ENCODE measurements at regions not wholly inside any gene's neighbourhood (a gene's known extent, or its start where the extent isn't known, plus 50 kb on each side); places are given as distances from the start of the nearest gene placed in this dataset.

DNA sequence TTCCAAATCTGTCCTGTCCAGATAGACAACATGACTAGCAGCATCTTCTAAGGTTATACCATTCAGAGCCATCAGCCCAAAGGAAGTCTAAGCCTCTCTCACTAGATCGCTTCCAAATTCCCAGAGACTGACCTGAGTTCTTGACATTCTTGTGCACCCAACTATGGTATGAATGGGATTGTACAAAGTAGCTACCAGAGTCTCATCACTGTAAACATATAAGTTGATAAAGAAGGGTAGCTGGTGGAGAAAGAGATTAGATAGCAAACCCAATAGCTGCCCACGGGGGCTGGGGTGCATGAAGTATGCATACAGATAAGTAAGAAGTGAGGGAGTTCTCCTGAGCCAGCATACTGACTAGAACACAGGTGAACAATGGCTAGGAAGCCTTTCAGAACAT lies 180.0 kb downstream of the PLPP3 start:
- no peaks in the 10 kb centered on the region for H3K4me1 ChIP-seq (ENCODE audit: control insufficient read depth, insufficient read depth, low read length)
- H3K4me3 ChIP-seq (ENCODE audit: low read length) = no peak overlapping the region
- Mint-ChIP-seq H3K36me3 (no peaks in the 10 kb centered on the region), H3K4me3 (no peak overlapping the region), H3K27ac (no peak overlapping the region), H3K4me1 (no peaks in the 10 kb centered on the region), H3K27me3 (ENCODE audit: low read depth in 2 of 2) (peaks cover 0 to 2% of the 10 kb centered on the region in 2 donors), H3K9me3 (peaks cover 0 to 2% of the 10 kb centered on the region in 2 donors)
- H3K27ac ChIP-seq (ENCODE audit: low read length) = no peak overlapping the region
- TF ChIP-seq, protein P1, sequence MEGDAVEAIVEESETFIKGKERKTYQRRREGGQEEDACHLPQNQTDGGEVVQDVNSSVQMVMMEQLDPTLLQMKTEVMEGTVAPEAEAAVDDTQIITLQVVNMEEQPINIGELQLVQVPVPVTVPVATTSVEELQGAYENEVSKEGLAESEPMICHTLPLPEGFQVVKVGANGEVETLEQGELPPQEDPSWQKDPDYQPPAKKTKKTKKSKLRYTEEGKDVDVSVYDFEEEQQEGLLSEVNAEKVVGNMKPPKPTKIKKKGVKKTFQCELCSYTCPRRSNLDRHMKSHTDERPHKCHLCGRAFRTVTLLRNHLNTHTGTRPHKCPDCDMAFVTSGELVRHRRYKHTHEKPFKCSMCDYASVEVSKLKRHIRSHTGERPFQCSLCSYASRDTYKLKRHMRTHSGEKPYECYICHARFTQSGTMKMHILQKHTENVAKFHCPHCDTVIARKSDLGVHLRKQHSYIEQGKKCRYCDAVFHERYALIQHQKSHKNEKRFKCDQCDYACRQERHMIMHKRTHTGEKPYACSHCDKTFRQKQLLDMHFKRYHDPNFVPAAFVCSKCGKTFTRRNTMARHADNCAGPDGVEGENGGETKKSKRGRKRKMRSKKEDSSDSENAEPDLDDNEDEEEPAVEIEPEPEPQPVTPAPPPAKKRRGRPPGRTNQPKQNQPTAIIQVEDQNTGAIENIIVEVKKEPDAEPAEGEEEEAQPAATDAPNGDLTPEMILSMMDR (IDR thresholded peaks at IDR 0.05) = no peak
- WGBS (ENCODE audit: insufficient coverage) = 91% methylated on average over 2 of the region's 2 CpGs
- ATAC-seq (no peak), DNase-seq (no peak)
- no peaks in the 10 kb centered on the region for H3K9me3 ChIP-seq (ENCODE audit: control insufficient read depth, insufficient read depth, low read length)
- intact Hi-C loops (cut with micrococcal nuclease) = no loop called here
- peaks cover 3% of the 10 kb centered on the region for H3K27me3 ChIP-seq (ENCODE audit: control insufficient read depth, insufficient read depth, low read length)
- H3K36me3 ChIP-seq (ENCODE audit: control insufficient read depth, insufficient read depth, low read length) = no peaks in the 10 kb centered on the region

DNA sequence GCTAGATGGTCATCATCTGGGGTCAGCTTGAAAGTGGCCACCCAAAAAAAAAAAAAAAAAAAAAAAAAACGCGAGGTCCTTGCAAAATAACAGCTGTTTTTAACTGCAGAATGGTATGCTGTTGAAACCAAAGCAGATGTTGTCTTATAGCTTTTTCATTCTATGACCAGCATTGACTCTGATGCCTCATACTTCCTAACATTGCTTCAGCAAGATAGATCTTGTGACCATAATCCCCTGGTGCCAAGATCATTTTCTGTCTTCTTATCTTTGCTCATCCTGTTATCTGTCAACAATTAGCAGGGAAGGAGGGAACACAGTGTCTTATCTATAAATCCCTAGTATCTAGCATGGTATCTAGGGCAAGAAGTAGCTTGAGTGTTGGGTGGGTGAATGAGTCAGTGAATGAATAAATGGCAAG lies 181.5 kb downstream of the PLPP3 start:
- Histone ChIP-seq H3K36me3 (ENCODE audit: control insufficient read depth, insufficient read depth, low read length) (no peaks in the 10 kb centered on the region), H3K27me3 (ENCODE audit: control insufficient read depth, insufficient read depth, low read length) (peaks cover 3% of the 10 kb centered on the region), H3K27ac (ENCODE audit: low read length) (no peak overlapping the region), H3K9me3 (ENCODE audit: control insufficient read depth, insufficient read depth, low read length) (no peaks in the 10 kb centered on the region), H3K4me1 (ENCODE audit: control insufficient read depth, insufficient read depth, low read length) (no peaks in the 10 kb centered on the region), H3K4me3 (ENCODE audit: low read length) (no peak overlapping the region)
- Mint-ChIP-seq H3K27me3 (ENCODE audit: low read depth in 2 of 2) (peaks cover 0 to 2% of the 10 kb centered on the region in 2 donors), H3K4me1 (no peaks in the 10 kb centered on the region), H3K36me3 (no peaks in the 10 kb centered on the region), H3K9me3 (peaks cover 0 to 2% of the 10 kb centered on the region in 2 donors), H3K4me3 (no peak overlapping the region), H3K27ac (no peak overlapping the region)
- ATAC-seq (no peak), DNase-seq (no peak)
- WGBS (ENCODE audit: insufficient coverage) = no CpG with 5 or more reads among the region's 2 CpGs
- intact Hi-C loops (cut with micrococcal nuclease) = no loop called here
- TF ChIP-seq, protein P1 (IDR thresholded peaks at IDR 0.05) = no peak

DNA sequence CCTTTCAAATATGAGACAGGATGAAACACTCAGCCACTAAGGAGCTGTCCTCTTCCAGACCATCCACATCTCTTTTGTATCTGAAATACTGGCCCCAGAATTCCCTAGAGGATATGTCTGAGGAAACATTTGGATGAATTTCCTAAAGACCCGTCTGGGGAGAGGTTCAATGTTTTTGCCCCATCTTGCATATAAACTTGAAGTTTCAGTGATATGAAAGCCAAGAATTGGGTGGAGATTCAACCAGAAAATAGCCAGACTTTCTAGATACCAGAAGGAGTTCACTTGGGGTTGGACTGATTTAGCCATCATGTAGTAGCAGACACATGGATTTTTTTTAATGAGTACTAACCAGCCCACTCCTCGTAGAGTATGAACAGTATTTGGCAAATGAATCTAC lies 182.0 kb downstream of the PLPP3 start:
- 90% methylated on average over 2 of the region's 2 CpGs for WGBS (ENCODE audit: insufficient coverage)
- intact Hi-C loops (cut with micrococcal nuclease) = no loop called here
- DNase-seq (no peak), ATAC-seq (no peak)
- Mint-ChIP-seq H3K27me3 (ENCODE audit: low read depth in 2 of 2) (peaks cover 0 to 2% of the 10 kb centered on the region in 2 donors), H3K9me3 (peaks cover 0 to 2% of the 10 kb centered on the region in 2 donors), H3K27ac (no peak overlapping the region), H3K36me3 (no peaks in the 10 kb centered on the region), H3K4me1 (no peaks in the 10 kb centered on the region), H3K4me3 (no peak overlapping the region)
- no peaks in the 10 kb centered on the region for H3K4me1 ChIP-seq (ENCODE audit: control insufficient read depth, insufficient read depth, low read length)
- H3K9me3 ChIP-seq (ENCODE audit: control insufficient read depth, insufficient read depth, low read length) = no peaks in the 10 kb centered on the region
- TF ChIP-seq, protein P1 (IDR thresholded peaks at IDR 0.05) = no peak
- no peak overlapping the region for H3K27ac ChIP-seq (ENCODE audit: low read length)
- H3K36me3 ChIP-seq (ENCODE audit: control insufficient read depth, insufficient read depth, low read length) = no peaks in the 10 kb centered on the region
- H3K4me3 ChIP-seq (ENCODE audit: low read length) = no peak overlapping the region
- H3K27me3 ChIP-seq (ENCODE audit: control insufficient read depth, insufficient read depth, low read length) = peaks cover 3% of the 10 kb centered on the region

DNA sequence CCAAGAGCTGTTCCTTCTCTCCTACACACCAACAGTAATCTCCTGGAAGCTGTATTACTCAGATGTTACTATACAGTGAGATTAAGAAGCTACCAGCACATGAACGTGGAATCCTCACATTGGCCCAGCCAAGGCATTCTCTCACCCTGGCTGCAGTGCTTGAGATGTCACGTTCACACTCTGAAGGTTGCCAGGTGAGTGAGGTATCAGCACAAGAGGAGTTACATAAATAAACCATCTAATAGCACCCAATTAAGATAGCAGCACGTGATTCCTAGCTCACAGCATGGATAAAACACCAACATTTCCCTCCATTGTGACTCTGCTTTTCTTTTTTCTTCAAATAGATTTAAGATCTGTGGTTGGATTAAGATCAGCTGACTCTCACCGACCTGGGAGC lies 182.8 kb downstream of the PLPP3 start:
- Histone ChIP-seq H3K36me3 (ENCODE audit: control insufficient read depth, insufficient read depth, low read length) (no peaks in the 10 kb centered on the region), H3K4me1 (ENCODE audit: control insufficient read depth, insufficient read depth, low read length) (no peaks in the 10 kb centered on the region), H3K27me3 (ENCODE audit: control insufficient read depth, insufficient read depth, low read length) (peaks cover 3% of the 10 kb centered on the region), H3K9me3 (ENCODE audit: control insufficient read depth, insufficient read depth, low read length) (no peaks in the 10 kb centered on the region), H3K27ac (ENCODE audit: low read length) (no peak overlapping the region), H3K4me3 (ENCODE audit: low read length) (no peak overlapping the region)
- TF ChIP-seq, protein P1 (IDR thresholded peaks at IDR 0.05) = no peak
- no peaks in the 10 kb centered on the region for H3K4me1 Mint-ChIP-seq
- WGBS (ENCODE audit: insufficient coverage) = 42% methylated on average over 2 of the region's 4 CpGs
- no peaks in the 10 kb centered on the region for H3K36me3 Mint-ChIP-seq
- DNase-seq (no peak), ATAC-seq (no peak)
- H3K27ac Mint-ChIP-seq = no peak overlapping the region
- peaks cover 0 to 2% of the 10 kb centered on the region in 2 donors for H3K27me3 Mint-ChIP-seq (ENCODE audit: low read depth in 2 of 2)
- no peak overlapping the region for H3K4me3 Mint-ChIP-seq
- intact Hi-C loops (cut with micrococcal nuclease) = no loop called here
- H3K9me3 Mint-ChIP-seq = peaks cover 0 to 2% of the 10 kb centered on the region in 2 donors
